IPS-NIHi7 (cell line): ENCODE measurements at regions not wholly inside any gene's neighbourhood (a gene's known extent, or its start where the extent isn't known, plus 50 kb on each side); places are given as distances from the start of the nearest gene placed in this dataset.

Source experiments
- DNase-seq: peaks from one replicate; pipeline ENCODE4 v3.0.0; 2012; ENCODE audit warnings: mixed read lengths; ENCODE audit errors: extremely low spot score

GRCh38 chr11:32531528-32531927, 52.1 kb upstream of the EIF3M start:
- no peak for DNase-seq

- DNase-seq, result no peak
Measured at GRCh38 chr11:32529994-32530588, 53.5 kb upstream of the EIF3M start.

- DNase-seq, result no peak
Measured at GRCh38 chr11:32527261-32528175, 56.1 kb upstream of the EIF3M start.

- no peak for DNase-seq
Measured at GRCh38 chr11:32526760-32527159, 56.9 kb upstream of the EIF3M start.

- DNase-seq, result no peak
Measured at GRCh38 chr11:32511926-32512325, 71.7 kb upstream of the EIF3M start.

- peak; percentile 22 for DNase-seq
Measured at GRCh38 chr11:32510039-32510438, 73.6 kb upstream of the EIF3M start.

GRCh38 chr11:32508780-32509179, 73.4 kb upstream of the WT1 start:
- no peak for DNase-seq

- no peak for DNase-seq
Measured at GRCh38 chr11:32500001-32500400, 64.7 kb upstream of the WT1 start.

- DNase-seq, result no peak
Measured at GRCh38 chr11:32497951-32498350, 62.6 kb upstream of the WT1 start.

- DNase-seq, result no peak
Measured at GRCh38 chr11:32494629-32495028, 59.3 kb upstream of the WT1 start.

- DNase-seq, result no peak
Measured at GRCh38 chr11:32489464-32489863, 54.1 kb upstream of the WT1 start.

GRCh38 chr11:32487270-32487669, 51.9 kb upstream of the WT1 start:
- DNase-seq, result peak; percentile 41

- no peak for DNase-seq
Measured at GRCh38 chr11:32485733-32486132, 50.4 kb upstream of the WT1 start.
